Liver (tissue), 7 donors: ENCODE measurements at regions not wholly inside any gene's neighbourhood (a gene's known extent, or its start where the extent isn't known, plus 50 kb on each side); places are given as distances from the start of the nearest gene placed in this dataset.

Source experiments
- DNase-seq: peaks from one replicate; pipeline ENCODE4 v3.0.0-alpha.2; 2017; ENCODE audit warnings: low spot score
- H3K27ac ChIP-seq, 2 donors: one replicate each; pipeline ENCODE4 v1.7.0; 2013; ENCODE audit warnings: inconsistent platforms in 2 of 2, low read length in 2 of 2, control low read depth in 1 of 2, low read depth in 1 of 2, mild to moderate bottlenecking in 1 of 2
- H3K27me3 ChIP-seq, 4 donors: one replicate each; pipeline versions ENCODE4 v1.6.1 to v1.7.0; 2013; ENCODE audit warnings: low read length in 3 of 4, inconsistent platforms in 1 of 4, mild to moderate bottlenecking in 1 of 4, moderate library complexity in 1 of 4; ENCODE audit not compliant: control insufficient read depth in 4 of 4, insufficient read depth in 4 of 4
- H3K36me3 ChIP-seq, 4 donors: one replicate each; pipeline versions ENCODE4 v1.6.1 to v1.7.0; 2013; ENCODE audit warnings: low read length in 3 of 4, mild to moderate bottlenecking in 3 of 4, low read depth in 1 of 4, moderate library complexity in 1 of 4; ENCODE audit not compliant: control insufficient read depth in 4 of 4, insufficient read depth in 3 of 4
- H3K4me1 ChIP-seq, 4 donors: one replicate each; pipeline versions ENCODE4 v1.6.1 to v1.7.0; 2013; ENCODE audit warnings: low read length in 3 of 4, mild to moderate bottlenecking in 3 of 4, moderate library complexity in 1 of 4; ENCODE audit not compliant: control insufficient read depth in 4 of 4, insufficient read depth in 4 of 4
- H3K4me3 ChIP-seq, 3 donors: one replicate each; pipeline versions ENCODE4 v1.6.1 to v1.7.0; 2013; ENCODE audit warnings: low read length in 3 of 3, control low read depth in 1 of 3, low read depth in 1 of 3, mild to moderate bottlenecking in 1 of 3
- H3K9ac ChIP-seq, 2 donors: one replicate each; pipeline ENCODE4 v1.7.0; 2013; ENCODE audit warnings: low read length in 2 of 2, mild to moderate bottlenecking in 2 of 2, moderate library complexity in 2 of 2, control low read depth in 1 of 2, low read depth in 1 of 2
- H3K9me3 ChIP-seq, 4 donors: one replicate each; pipeline versions ENCODE4 v1.6.1 to v1.7.0; 2013; ENCODE audit warnings: low read length in 3 of 4; ENCODE audit not compliant: control insufficient read depth in 4 of 4
- EGR1 ChIP-seq, 2 donors: IDR thresholded peaks; 2 replicates each; pipeline ENCODE4 v1.6.1; 2016 to 2018; ENCODE audit warnings: antibody characterized with exemption in 2 of 2, low read depth in 2 of 2
- FOXA1 ChIP-seq: IDR thresholded peaks from 2 replicates; pipeline ENCODE4 v1.6.1; 2016; ENCODE audit warnings: antibody characterized with exemption
- FOXA2 ChIP-seq: IDR thresholded peaks from 2 replicates; pipeline ENCODE4 v1.6.1; 2016; ENCODE audit warnings: antibody characterized with exemption
- GABPA ChIP-seq, 2 donors: IDR thresholded peaks in 1 of 2; conservative IDR thresholded peaks in 1 of 2; 2 replicates each; pipeline ENCODE4 v1.6.1; 2016; ENCODE audit warnings: antibody characterized with exemption in 2 of 2, mild to moderate bottlenecking in 1 of 2, moderate library complexity in 1 of 2
- RAD21 ChIP-seq, 2 donors: IDR thresholded peaks; 2 replicates each; pipeline ENCODE4 v1.6.1; 2016; ENCODE audit warnings: antibody characterized with exemption in 2 of 2, mild to moderate bottlenecking in 2 of 2
- RXRA ChIP-seq, 2 donors: IDR thresholded peaks; 2 replicates each; pipeline ENCODE4 v1.6.1; 2017 to 2018; ENCODE audit warnings: antibody characterized with exemption in 2 of 2, mild to moderate bottlenecking in 1 of 2
- SP1 ChIP-seq: IDR thresholded peaks from 2 replicates; pipeline ENCODE4 v1.6.1; 2018; ENCODE audit warnings: antibody characterized with exemption, mild to moderate bottlenecking
- TAF1 ChIP-seq: conservative IDR thresholded peaks from 2 replicates; pipeline ENCODE4 v1.6.1; 2016; ENCODE audit warnings: antibody characterized with exemption, mild to moderate bottlenecking
- YY1 ChIP-seq: IDR thresholded peaks from 2 replicates; pipeline ENCODE4 v1.6.1; 2016; ENCODE audit warnings: antibody characterized with exemption, mild to moderate bottlenecking
- WGBS: extraction: QIAGEN DNeasy Blood & Tissue Kit; methylation state at CpG from one replicate; pipeline ENCODE4 v1.1.7; 2013; 5-methylcytosine and 5-hydroxymethylcytosine counted together
- TF ChIP-seq, protein P1 (sequence below): IDR thresholded peaks from 2 replicates; pipeline ENCODE4 v1.6.1; 2016; ENCODE audit warnings: antibody characterized with exemption, mild to moderate bottlenecking
- TF ChIP-seq, protein P2 (sequence below): IDR thresholded peaks from 2 replicates; pipeline ENCODE4 v1.6.1; 2016; ENCODE audit warnings: antibody characterized with exemption
- TF ChIP-seq, protein P3 (sequence below): IDR thresholded peaks from 2 replicates; pipeline ENCODE4 v1.6.1; 2016; ENCODE audit warnings: antibody characterized with exemption
- donor health status: healthy.
- donor health status: healthy.
- donor health status: healthy.
- donor health status: healthy.

DNA sequence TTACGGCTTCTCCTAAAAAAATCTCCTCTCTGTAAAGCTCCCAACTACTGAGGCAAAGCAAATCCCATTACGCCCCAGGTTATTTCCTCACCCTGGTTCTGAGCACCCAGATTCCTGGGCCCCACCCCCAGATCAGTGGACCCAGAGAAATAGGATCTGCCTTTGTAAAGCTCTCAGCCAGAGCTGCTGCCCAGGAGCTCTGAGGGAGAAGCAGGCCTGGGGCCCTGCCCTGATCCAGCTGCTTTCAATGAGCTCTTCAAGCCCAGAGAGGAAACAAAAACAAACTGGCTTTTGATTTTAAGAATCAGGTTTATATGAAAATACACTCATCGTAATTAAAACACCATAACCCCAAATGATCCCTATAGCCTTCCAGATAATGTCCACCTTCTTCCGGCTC, 124.5 kb downstream of the C5orf15 start (continued):
- TF ChIP-seq, protein P1, sequence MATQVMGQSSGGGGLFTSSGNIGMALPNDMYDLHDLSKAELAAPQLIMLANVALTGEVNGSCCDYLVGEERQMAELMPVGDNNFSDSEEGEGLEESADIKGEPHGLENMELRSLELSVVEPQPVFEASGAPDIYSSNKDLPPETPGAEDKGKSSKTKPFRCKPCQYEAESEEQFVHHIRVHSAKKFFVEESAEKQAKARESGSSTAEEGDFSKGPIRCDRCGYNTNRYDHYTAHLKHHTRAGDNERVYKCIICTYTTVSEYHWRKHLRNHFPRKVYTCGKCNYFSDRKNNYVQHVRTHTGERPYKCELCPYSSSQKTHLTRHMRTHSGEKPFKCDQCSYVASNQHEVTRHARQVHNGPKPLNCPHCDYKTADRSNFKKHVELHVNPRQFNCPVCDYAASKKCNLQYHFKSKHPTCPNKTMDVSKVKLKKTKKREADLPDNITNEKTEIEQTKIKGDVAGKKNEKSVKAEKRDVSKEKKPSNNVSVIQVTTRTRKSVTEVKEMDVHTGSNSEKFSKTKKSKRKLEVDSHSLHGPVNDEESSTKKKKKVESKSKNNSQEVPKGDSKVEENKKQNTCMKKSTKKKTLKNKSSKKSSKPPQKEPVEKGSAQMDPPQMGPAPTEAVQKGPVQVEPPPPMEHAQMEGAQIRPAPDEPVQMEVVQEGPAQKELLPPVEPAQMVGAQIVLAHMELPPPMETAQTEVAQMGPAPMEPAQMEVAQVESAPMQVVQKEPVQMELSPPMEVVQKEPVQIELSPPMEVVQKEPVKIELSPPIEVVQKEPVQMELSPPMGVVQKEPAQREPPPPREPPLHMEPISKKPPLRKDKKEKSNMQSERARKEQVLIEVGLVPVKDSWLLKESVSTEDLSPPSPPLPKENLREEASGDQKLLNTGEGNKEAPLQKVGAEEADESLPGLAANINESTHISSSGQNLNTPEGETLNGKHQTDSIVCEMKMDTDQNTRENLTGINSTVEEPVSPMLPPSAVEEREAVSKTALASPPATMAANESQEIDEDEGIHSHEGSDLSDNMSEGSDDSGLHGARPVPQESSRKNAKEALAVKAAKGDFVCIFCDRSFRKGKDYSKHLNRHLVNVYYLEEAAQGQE: no peak
- no peak for TF ChIP-seq FOXA2

DNA sequence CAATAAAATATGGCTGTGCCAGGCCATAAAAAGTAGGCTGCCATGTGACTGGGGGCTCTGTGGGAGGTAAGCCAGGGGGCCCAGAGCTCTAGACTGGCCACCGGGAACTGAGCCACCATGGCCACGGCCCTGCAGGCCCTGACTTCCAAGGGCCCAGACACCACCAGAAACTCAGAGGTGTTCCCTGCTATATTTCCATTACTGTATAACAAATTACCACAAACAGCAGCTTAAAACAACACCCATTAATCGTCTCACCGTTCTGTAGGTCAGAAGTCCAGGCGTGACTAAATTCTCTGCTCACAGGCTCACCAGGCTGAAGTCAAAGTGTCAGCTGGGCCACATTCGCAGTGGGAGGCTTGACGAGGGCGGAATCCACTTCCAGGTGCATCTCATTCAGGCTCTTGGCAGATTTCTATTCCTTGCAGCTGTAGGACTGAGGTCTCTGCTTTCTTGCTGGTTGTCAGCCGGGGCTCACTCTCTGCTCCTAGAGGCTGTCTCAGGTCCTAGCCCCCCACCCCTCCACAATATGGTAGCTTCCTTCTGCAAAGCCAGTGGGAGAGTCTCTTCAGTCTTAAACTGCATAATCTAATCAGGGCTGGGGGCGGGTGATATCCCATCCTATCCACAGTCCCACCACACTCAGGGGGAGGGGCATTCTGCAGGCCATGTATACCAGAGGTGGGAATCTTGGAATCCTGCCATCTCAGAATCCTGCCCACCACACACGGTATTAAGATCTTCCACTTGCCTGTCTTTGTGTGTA, 125.4 kb downstream of the C5orf15 start:
- no peak overlapping the region for H3K4me3 ChIP-seq
- H3K27me3 ChIP-seq: no peaks in the 10 kb centered on the region
- WGBS: 87% methylated on average over 11 of the region's 11 CpGs
- H3K9ac ChIP-seq: no peak overlapping the region
- no peak for DNase-seq
- TF ChIP-seq RAD21 (IDR thresholded peaks at IDR 0.05): no peak
- TF ChIP-seq, protein P2, sequence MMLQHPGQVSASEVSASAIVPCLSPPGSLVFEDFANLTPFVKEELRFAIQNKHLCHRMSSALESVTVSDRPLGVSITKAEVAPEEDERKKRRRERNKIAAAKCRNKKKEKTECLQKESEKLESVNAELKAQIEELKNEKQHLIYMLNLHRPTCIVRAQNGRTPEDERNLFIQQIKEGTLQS: no peak
- no peak for TF ChIP-seq SP1
- no peak for TF ChIP-seq FOXA1
- no peak for TF ChIP-seq YY1
- no peak for TF ChIP-seq EGR1 (IDR thresholded peaks at IDR 0.05; ENCODE audit: low read depth in 2 of 2)
- TF ChIP-seq TAF1: no peak
- no peak for TF ChIP-seq FOXA2
- TF ChIP-seq, protein P1: no peak
- TF ChIP-seq RXRA (IDR thresholded peaks at IDR 0.05): no peak
- TF ChIP-seq GABPA (IDR thresholded peaks at IDR 0.05 in 1 of 2, conservative IDR thresholded peaks at IDR 0.05 in 1 of 2): no peak
- TF ChIP-seq, protein P3, sequence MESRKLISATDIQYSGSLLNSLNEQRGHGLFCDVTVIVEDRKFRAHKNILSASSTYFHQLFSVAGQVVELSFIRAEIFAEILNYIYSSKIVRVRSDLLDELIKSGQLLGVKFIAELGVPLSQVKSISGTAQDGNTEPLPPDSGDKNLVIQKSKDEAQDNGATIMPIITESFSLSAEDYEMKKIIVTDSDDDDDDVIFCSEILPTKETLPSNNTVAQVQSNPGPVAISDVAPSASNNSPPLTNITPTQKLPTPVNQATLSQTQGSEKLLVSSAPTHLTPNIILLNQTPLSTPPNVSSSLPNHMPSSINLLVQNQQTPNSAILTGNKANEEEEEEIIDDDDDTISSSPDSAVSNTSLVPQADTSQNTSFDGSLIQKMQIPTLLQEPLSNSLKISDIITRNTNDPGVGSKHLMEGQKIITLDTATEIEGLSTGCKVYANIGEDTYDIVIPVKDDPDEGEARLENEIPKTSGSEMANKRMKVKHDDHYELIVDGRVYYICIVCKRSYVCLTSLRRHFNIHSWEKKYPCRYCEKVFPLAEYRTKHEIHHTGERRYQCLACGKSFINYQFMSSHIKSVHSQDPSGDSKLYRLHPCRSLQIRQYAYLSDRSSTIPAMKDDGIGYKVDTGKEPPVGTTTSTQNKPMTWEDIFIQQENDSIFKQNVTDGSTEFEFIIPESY: no peak
- no peaks in the 10 kb centered on the region for H3K36me3 ChIP-seq
- H3K4me1 ChIP-seq: peaks cover 0 to 3% (median 0%) of the 10 kb centered on the region in 4 donors
- no peaks in the 10 kb centered on the region for H3K9me3 ChIP-seq
- H3K27ac ChIP-seq: no peak overlapping the region
